Inferior parietal cortex (tissue), 1 donor: ENCODE measurements at regions not wholly inside any gene's neighbourhood (a gene's known extent, or its start where the extent isn't known, plus 50 kb on each side); places are given as distances from the start of the nearest gene placed in this dataset.

Experiments used
- DNase-seq: peaks from one replicate; pipeline ENCODE4 v3.0.0-alpha.2; 2016; ENCODE audit errors: extremely low spot score

DNA sequence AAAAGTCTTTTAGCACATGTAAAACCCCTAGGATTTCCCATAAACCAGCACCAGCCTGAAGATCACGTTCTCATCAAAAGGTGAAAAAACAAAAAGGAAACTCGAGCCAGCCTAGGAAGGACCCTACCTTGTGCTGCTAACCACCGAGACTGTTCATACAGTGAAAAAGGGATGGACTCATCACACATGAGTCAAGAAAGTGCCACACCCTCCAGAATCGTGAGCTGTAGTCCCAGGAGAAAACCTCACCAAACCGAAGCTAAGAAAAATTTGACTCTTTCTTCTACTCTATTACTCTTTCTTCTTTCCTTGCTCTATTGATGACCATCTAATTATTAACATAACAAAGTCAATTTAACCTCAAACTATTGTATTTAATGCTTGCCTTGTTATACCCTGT lies 124.8 kb upstream of the USP9Y start:
- no peak for DNase-seq

DNA sequence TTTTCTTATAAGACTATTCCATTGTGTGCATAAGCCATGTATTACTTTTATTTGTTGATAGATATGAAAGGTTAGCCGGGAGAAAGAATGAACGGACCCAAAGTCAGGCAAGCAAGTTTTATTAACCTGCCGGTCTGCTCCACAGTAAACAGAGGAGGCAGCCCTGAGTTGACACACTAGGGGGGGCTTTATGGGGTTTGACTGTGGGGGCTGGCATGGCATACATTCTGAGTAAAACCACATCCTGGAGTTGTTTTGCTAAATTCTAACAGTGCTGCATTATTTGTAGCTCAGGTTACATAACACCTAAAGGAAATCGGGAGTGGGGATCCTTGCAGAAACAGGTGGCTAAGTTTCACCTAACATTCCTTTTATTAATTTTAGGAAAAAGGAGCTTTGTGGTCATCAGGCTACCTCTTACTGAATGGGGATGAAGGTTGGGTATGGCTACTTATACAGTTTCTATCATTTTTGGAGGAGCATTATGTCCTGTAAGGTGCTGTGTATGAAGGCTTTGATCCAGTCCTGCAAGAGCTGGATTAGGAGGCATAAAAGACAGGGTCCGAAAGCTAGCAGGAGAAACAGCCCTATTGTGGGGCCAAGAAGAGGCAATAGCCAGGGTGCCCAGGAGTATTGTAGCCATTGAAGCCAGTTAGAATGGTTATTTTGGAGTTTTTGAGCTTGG lies 107.4 kb upstream of the USP9Y start:
- no peak for DNase-seq

DNA sequence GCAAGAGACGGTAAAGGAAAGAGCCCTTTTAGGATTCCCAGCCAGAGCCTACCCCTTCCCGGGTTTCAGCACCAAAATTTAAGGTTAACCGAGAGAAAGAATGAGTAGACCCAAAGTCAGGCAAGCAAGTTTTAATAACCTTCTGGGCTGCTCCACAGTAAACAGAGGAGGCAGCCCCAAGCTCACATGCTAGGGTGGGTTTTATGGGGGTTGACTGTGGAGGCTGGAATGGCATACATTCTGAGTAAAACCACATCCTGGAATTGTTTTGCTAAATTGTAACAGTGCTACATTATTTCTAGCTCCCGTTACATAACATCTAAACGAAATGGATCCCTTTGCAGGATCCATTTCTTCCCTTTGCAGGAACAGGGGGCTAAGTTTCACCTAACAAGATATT lies 102.2 kb upstream of the USP9Y start:
- no peak for DNase-seq

DNA sequence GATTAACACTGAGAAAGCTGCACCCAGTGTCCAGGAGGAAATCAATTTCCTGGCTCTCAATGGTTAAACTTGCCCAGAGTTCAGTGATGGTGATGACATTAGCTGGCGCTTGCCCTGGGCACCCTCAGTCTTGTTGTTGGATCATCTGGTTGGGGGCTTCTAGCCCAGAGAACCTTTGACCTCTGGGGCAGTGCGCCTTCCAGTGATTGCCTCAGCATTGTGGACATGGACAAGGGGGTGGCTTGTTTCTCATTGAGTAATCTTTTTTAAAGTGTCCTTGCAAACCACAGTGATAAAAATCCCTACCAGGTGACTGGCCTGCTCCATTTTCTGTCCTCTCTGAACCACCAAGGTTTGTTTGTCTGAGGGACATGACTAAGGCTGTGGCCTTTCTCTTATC lies 95.6 kb upstream of the USP9Y start:
- DNase-seq = no peak

DNA sequence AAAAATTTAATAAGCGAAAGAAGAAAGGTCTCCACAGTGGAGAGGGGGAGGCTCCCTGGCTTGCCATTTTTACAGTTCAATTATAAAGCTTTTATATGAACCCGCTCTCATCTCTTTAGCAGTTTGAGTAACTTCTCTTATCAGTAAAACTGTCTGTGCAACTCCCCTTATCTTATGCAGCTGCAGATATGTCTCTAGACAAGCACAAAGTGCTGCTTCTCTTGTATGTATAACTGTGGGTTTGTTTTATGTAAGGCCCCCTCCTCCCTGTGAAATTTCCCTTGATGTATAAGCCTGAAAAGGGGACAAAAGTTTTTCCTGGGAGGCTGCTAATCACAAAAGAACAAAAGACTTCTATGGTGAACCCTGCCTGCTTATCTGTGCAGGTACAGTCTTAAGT lies 90.2 kb upstream of the USP9Y start:
- no peak for DNase-seq

DNA sequence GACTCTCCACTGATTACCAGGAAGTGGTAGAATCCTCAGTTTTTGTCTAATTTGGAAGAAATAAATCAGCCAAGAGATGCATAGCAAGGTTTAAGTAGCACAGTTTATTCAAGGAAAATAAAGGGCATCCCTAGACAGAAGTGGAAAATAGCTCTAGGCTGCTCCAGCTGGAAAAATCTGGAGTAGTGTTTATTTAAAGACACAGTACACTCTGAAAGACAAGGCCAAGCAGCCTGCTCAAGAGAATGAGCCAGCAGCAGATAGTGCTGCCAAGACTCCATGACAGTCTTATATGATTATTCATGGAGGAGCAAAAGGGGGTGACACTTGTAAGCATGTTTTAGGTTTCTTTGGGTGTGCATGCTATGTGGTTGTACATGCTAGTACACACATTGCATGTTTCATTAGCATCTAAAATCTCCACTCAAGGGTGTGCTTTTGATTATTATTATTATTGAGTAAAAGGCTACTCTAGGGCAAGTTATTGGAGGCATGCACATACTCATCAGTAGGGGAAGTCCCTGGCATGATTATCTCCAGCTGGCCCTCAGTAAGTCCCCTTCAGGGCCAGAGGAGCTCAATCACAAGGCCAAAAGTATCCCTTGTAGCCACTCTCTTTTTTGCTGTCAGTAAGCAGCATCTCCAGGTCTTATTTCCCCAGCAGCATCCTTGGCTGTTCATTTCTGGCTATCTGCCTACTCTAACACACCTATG lies 85.1 kb upstream of the USP9Y start:
- DNase-seq = no peak

DNA sequence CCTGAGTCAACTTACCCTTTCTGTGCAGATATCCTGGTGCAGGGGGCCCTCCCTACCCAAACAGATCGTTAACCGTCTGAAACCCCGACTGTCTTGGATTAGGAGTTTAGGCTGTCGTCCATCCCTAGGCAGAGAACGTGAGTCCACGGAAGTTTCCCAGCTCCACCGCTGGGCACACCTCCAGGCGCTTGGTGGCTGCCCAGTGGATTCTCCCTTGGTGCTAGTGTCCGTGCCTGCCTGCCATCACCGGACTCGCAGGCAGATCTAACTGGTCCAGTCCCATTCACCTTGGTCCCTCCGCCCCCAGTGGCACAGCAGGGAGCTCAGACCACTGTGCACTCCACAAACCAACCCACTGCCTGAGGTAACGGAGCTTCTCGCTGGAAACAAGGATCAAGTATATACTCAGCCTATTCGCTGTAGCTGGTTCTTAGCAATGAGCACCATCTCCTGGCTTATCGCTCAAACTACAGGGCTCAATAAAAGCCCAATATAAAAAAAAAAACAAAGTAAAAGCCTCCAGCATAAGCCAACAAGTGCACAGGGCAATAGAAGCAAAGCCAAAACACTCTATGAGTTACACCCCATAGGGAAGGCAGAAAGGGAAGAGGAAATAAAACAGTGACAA lies 79.5 kb upstream of the USP9Y start:
- DNase-seq = no peak

DNA sequence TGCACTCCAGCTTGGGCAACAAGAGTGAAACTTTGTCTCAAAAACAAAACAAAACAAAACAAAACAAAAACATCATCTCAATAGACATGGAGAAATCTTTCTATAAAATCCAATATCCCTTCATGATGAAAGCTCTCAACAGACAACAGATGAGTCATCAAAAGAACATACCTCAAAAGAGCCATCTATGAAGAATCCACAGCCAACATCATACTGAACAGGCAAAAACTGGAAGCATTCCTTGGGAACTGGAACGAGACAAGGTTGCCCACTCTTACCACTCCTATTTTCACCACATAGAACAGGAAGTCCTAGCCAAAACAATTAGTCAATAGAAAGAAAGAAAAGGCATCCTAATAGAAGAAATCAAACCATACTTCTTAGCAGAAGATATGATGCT lies 77.8 kb upstream of the USP9Y start:
- no peak for DNase-seq

DNA sequence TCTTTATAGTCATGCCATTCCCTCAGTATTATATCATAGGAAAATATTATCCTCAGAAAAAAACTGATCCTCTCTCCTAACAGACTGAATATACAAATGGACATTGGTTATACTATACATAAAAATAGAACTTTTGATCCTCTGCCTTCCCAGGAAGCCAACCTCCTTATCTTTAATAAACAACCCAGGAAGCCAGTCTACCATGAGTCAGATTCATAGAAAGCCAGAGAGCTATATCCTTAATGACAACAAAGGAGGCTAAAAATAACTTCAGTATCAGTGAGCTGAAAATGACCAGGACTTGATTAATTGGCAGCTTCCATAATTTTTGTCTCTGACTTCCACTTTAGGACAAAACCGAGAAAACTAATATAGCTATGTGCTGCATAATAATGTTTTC lies 58.0 kb upstream of the USP9Y start:
- no peak for DNase-seq

DNA sequence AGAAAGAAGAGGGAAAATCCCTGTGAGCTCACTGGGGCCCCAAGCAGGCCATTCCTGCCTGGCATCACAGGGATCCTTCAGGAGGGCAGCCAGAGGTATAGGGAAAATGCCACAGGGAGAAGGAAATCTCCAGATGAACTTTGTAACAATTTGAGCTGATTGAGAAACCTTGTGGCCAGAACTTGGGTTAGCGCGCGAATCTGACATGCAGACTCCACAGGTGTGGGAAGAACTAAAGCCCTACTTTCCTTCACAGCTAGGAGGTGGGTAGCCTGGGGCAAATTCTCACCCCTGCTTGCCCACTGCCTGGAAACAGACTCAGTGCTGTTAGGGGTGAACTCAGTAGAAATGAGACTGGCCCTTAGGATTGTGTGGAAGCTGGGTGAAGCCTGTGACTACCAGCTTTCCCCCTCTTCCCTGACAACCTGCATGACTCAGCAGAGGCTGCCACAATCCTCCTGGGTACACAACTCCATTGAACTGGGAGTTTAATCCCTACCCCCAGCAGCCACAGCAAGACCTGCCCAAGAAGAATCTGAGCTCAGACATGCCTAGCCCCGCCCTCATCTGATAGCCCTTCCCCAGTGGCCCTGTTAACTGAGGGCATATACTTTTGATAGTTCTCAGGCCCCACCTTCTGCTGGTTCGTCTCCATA lies 57.2 kb upstream of the USP9Y start:
- no peak for DNase-seq

DNA sequence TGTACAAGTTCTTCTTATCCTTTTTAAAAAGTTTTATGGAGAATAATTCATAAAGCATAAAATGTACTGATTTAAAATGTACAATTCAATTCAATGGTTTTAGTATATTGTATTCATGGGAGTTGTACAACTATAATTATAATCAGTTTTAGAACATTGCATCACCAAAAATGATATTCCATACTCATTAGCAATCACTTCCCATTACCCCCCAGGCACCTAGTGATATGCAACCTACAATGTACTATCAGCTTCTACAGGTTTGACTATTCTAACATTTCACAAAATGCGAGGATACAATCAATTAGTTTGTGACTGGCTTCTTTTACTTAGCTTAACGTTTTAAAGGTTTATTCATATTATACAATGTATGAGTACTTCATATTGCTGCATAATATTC lies 49.9 kb upstream of the USP9Y start:
- DNase-seq = no peak
